ENCODE measurements at regions not wholly inside any gene's neighbourhood (a gene's known extent, or its start where the extent isn't known, plus 50 kb on each side); places are given as distances from the start of the nearest gene placed in this dataset.

DNA sequence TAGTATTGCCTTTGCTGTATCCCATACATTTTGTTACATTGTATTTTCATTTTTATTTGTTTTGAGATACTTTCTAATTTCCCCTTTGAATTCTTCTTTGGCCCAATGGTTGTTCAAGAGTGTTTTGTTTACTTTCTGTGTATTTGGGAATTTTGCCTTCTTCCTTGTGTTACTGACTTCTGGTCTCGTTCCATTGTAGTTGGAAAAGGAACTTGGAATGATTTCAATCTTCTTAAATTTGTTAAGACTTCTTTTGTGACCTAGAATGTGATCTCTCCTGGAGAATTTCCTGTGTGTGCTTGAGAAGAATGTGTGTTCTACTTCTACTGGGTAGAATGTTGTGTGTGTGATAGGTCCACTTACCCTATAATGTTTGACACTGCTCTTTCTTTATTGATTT lies 304.4 kb upstream of the RTL1 start:
- no peak for TF ChIP-seq POLR2A (IDR thresholded peaks at IDR 0.05)
- TF ChIP-seq, protein P1, sequence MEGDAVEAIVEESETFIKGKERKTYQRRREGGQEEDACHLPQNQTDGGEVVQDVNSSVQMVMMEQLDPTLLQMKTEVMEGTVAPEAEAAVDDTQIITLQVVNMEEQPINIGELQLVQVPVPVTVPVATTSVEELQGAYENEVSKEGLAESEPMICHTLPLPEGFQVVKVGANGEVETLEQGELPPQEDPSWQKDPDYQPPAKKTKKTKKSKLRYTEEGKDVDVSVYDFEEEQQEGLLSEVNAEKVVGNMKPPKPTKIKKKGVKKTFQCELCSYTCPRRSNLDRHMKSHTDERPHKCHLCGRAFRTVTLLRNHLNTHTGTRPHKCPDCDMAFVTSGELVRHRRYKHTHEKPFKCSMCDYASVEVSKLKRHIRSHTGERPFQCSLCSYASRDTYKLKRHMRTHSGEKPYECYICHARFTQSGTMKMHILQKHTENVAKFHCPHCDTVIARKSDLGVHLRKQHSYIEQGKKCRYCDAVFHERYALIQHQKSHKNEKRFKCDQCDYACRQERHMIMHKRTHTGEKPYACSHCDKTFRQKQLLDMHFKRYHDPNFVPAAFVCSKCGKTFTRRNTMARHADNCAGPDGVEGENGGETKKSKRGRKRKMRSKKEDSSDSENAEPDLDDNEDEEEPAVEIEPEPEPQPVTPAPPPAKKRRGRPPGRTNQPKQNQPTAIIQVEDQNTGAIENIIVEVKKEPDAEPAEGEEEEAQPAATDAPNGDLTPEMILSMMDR (IDR thresholded peaks at IDR 0.05): no peak

Measured in right lobe of liver (tissue), 4 donors.